ENCODE measurements at regions not wholly inside any gene's neighbourhood (a gene's known extent, or its start where the extent isn't known, plus 50 kb on each side); places are given as distances from the start of the nearest gene placed in this dataset.

- TF ChIP-seq TAF15 (IDR thresholded peaks at IDR 0.05; ENCODE audit: low read depth, low read length, poor library complexity, severe bottlenecking) (peak; percentile 82), ZSCAN31 (CRISPR knock-in tag; IDR thresholded peaks at IDR 0.05; ENCODE audit: low read depth) (no peak), THAP8 (CRISPR knock-in tag; IDR thresholded peaks at IDR 0.05; ENCODE audit: borderline replicate concordance) (no peak), TRIM24 (CRISPR knock-in tag; IDR thresholded peaks at IDR 0.05) (no peak), ATF7-NPFF (CRISPR knock-in tag; IDR thresholded peaks at IDR 0.05; ENCODE audit: low read depth) (no peak), HNRNPLL (IDR thresholded peaks at IDR 0.05; ENCODE audit: low read depth, low read length, poor library complexity, severe bottlenecking) (peak; percentile 39), TFDP1 (CRISPR knock-in tag; IDR thresholded peaks at IDR 0.05; ENCODE audit: borderline replicate concordance) (peak; percentile 62; the same call in 1 of the 2 replicates), MLXIP (CRISPR knock-in tag; IDR thresholded peaks at IDR 0.05; ENCODE audit: borderline replicate concordance) (no peak), RCOR2 (CRISPR knock-in tag; IDR thresholded peaks at IDR 0.05) (no peak), CREB1 (IDR thresholded peaks at IDR 0.05) (peak; percentile 59; the same call in 1 of the 2 replicates), CREB1 (CRISPR knock-in tag; IDR thresholded peaks at IDR 0.05) (no peak), RERE (CRISPR knock-in tag; IDR thresholded peaks at IDR 0.05; ENCODE audit: low read depth) (no peak), ZNF543 (CRISPR knock-in tag; IDR thresholded peaks at IDR 0.05) (0 out of 2 replicates have a peak, but pooled peaks have one; percentile 44), ZNF253 (CRISPR knock-in tag; IDR thresholded peaks at IDR 0.05; ENCODE audit: borderline replicate concordance) (no peak), SPEN (CRISPR knock-in tag; IDR thresholded peaks at IDR 0.05; ENCODE audit: low read depth) (peak; percentile 60), FOXP1 (IDR thresholded peaks at IDR 0.05) (no peak), FOXP1 (CRISPR knock-in tag; IDR thresholded peaks at IDR 0.05) (no peak)
Observed at GRCh38 chr6:167424060-167424673, 99.3 kb downstream of the TTLL2 start (continued).
